Vagina (tissue), 2 donors: ENCODE measurements at regions not wholly inside any gene's neighbourhood (a gene's known extent, or its start where the extent isn't known, plus 50 kb on each side); places are given as distances from the start of the nearest gene placed in this dataset.

ENCODE experiments used
- CTCF ChIP-seq, 3 experiments: fragments of 450-650 bp in 2 of 3; fragments of 200-600 bp in 1 of 3; sonication (generic) in 1 of 3; IDR thresholded peaks; one replicate each; pipeline ENCODE4 v1.5.1; 2017 to 2019; ENCODE audit warnings: antibody characterized with exemption in 3 of 3, mild to moderate bottlenecking in 2 of 3, moderate library complexity in 2 of 3
- POLR2A ChIP-seq, 2 donors: fragments of 450-650 bp; IDR thresholded peaks; one replicate each; pipeline ENCODE4 v1.6.1; 2017; ENCODE audit warnings: antibody characterized with exemption in 2 of 2, mild to moderate bottlenecking in 2 of 2, moderate library complexity in 2 of 2
- POLR2AphosphoS5 ChIP-seq, 2 donors: sonication (generic); formaldehyde crosslinking; IDR thresholded peaks; one replicate each; pipeline ENCODE4 v1.9.0; 2017; ENCODE audit warnings: antibody characterized with exemption in 2 of 2, mild to moderate bottlenecking in 2 of 2, low read depth in 1 of 2; ENCODE audit not compliant: insufficient read depth in 1 of 2

GRCh38 chr20:21019468-21019813 is 86.7 kb downstream of the LINC00237 start:
- TF ChIP-seq CTCF (IDR thresholded peaks at IDR 0.05) (no peak), POLR2A (IDR thresholded peaks at IDR 0.05) (no peak), POLR2AphosphoS5 (IDR thresholded peaks at IDR 0.05; ENCODE audit: insufficient read depth in 1 of 2, low read depth in 1 of 2) (no peak)
